CD14-positive monocyte (primary cell): ENCODE measurements at regions not wholly inside any gene's neighbourhood (a gene's known extent, or its start where the extent isn't known, plus 50 kb on each side); places are given as distances from the start of the nearest gene placed in this dataset.

ENCODE experiments used
- DNase-seq, 3 donors: peaks; one replicate each; pipeline ENCODE4 v3.0.0-alpha.2; 2011 to 2022
- H2AFZ ChIP-seq: 2 replicates; pipeline ENCODE4 v1.6.0; 2012; ENCODE audit warnings: mild to moderate bottlenecking, low read depth, low read length, inconsistent platforms; ENCODE audit not compliant: insufficient read depth, poor library complexity, severe bottlenecking
- H3K27ac ChIP-seq, 2 donors: 1 replicate in 1 of 2; 2 replicates in 1 of 2; pipeline ENCODE4 v1.5.1; 2012 to 2013; ENCODE audit warnings: low read length in 2 of 2, control low read depth in 1 of 2, inconsistent platforms in 1 of 2, low read depth in 1 of 2, mild to moderate bottlenecking in 1 of 2
- H3K27me3 ChIP-seq, 2 donors: one replicate each; pipeline versions ENCODE4 v1.6.0 to v1.6.1; 2011 to 2013; ENCODE audit warnings: low read length in 2 of 2; ENCODE audit not compliant: control insufficient read depth in 2 of 2, insufficient read depth in 2 of 2
- H3K36me3 ChIP-seq, 2 donors: replicated peaks in 1 of 2; 1 replicate in 1 of 2; 2 replicates in 1 of 2; pipeline versions ENCODE4 v1.5.1 to v1.6.1; 2012 to 2013; ENCODE audit warnings: low read length in 2 of 2, control low read depth in 1 of 2, inconsistent platforms in 1 of 2, mild to moderate bottlenecking in 1 of 2; ENCODE audit not compliant: insufficient read depth in 2 of 2, control insufficient read depth in 1 of 2
- H3K4me1 ChIP-seq, 2 donors: 1 replicate in 1 of 2; 2 replicates in 1 of 2; pipeline versions ENCODE4 v1.5.1 to v1.6.1; 2012 to 2013; ENCODE audit warnings: low read length in 2 of 2, control low read depth in 1 of 2, inconsistent platforms in 1 of 2, mild to moderate bottlenecking in 1 of 2, moderate library complexity in 1 of 2; ENCODE audit not compliant: insufficient read depth in 2 of 2, control insufficient read depth in 1 of 2
- H3K4me2 ChIP-seq: replicated peaks from 2 replicates; pipeline ENCODE3; 2012; ENCODE audit warnings: low read length, moderate library complexity, mild to moderate bottlenecking; ENCODE audit not compliant: poor library complexity, severe bottlenecking; ENCODE audit errors: extremely low read depth
- H3K4me3 ChIP-seq, 3 experiments: fragments of 200-600 bp in 1 of 3; sonication (generic) in 1 of 3; replicated peaks in 1 of 3; 1 replicate in 2 of 3; 2 replicates in 1 of 3; pipeline ENCODE4 v1.5.1; 2011 to 2013; ENCODE audit warnings: low read length in 3 of 3, mild to moderate bottlenecking in 3 of 3, control low read depth in 2 of 3, low read depth in 2 of 3, inconsistent platforms in 1 of 3, moderate library complexity in 1 of 3
- H3K79me2 ChIP-seq: 2 replicates; pipeline ENCODE4 v1.6.0; 2012; ENCODE audit warnings: mild to moderate bottlenecking, control low read depth, inconsistent platforms, low read length, moderate library complexity; ENCODE audit not compliant: insufficient read depth
- H3K9ac ChIP-seq: 2 replicates; pipeline ENCODE4 v1.6.0; 2017; ENCODE audit warnings: low read length, mild to moderate bottlenecking; ENCODE audit not compliant: insufficient read depth, poor library complexity, severe bottlenecking
- H3K9me3 ChIP-seq, 2 donors: replicated peaks in 1 of 2; 1 replicate in 1 of 2; 2 replicates in 1 of 2; pipeline versions ENCODE4 v1.5.1 to v1.6.1; 2012 to 2013; ENCODE audit warnings: low read length in 2 of 2, control low read depth in 1 of 2; ENCODE audit not compliant: control insufficient read depth in 1 of 2, insufficient read depth in 1 of 2
- H4K20me1 ChIP-seq: 2 replicates; pipeline ENCODE4 v1.6.0; 2012; ENCODE audit warnings: mild to moderate bottlenecking, low read length, control low read depth, moderate library complexity; ENCODE audit not compliant: insufficient read depth
- H3K27ac Mint-ChIP-seq, 7 donors: one replicate each; pipeline ENCODE4 v1.8.0; 2020; ENCODE audit warnings: mild to moderate bottlenecking in 7 of 7, mixed read lengths in 7 of 7, moderate library complexity in 6 of 7, inconsistent platforms in 2 of 7
- H3K27me3 Mint-ChIP-seq, 3 donors: one replicate each; pipeline ENCODE4 v1.8.0; 2021 to 2022; ENCODE audit warnings: low read depth in 3 of 3, mild to moderate bottlenecking in 3 of 3, mixed read lengths in 3 of 3, moderate library complexity in 3 of 3, inconsistent platforms in 1 of 3
- H3K36me3 Mint-ChIP-seq, 2 donors: one replicate each; pipeline ENCODE4 v1.8.0; 2020; ENCODE audit warnings: mixed read lengths in 2 of 2, inconsistent platforms in 1 of 2, mild to moderate bottlenecking in 1 of 2
- H3K4me1 Mint-ChIP-seq: one replicate; pipeline ENCODE4 v1.8.0; 2020; ENCODE audit warnings: mild to moderate bottlenecking, mixed read lengths
- H3K4me3 Mint-ChIP-seq, 2 donors: one replicate each; pipeline ENCODE4 v1.8.0; 2020; ENCODE audit warnings: mild to moderate bottlenecking in 2 of 2, mixed read lengths in 2 of 2, moderate library complexity in 1 of 2
- H3K9me3 Mint-ChIP-seq, 7 donors: one replicate each; pipeline ENCODE4 v1.8.0; 2020 to 2022; ENCODE audit warnings: mixed read lengths in 7 of 7, mild to moderate bottlenecking in 6 of 7, moderate library complexity in 6 of 7, inconsistent platforms in 2 of 7
- CTCF ChIP-seq: fragments of 200-600 bp; IDR thresholded peaks from one replicate; pipeline ENCODE4 v1.8.0; 2022; ENCODE audit warnings: antibody characterized with exemption, mild to moderate bottlenecking
- WGBS: methylation state at CpG from one replicate; pipeline ENCODE4 v1.1.5; 2013; ENCODE audit warnings: missing lambda C conversion rate; ENCODE audit not compliant: insufficient coverage; 5-methylcytosine and 5-hydroxymethylcytosine counted together
- intact Hi-C, 2 donors: fragments of 100-400 bp; cut with micrococcal nuclease; formaldehyde crosslinking; loops; one replicate each; pipeline versions ENCODE4 v1.15.0 to v1.15.1; 2023

GRCh38 chr9:520302-520701 is 305.6 kb downstream of the DOCK8 start:
- Histone ChIP-seq H3K36me3 (no peaks in the 10 kb centered on the region), H2AFZ (no peak overlapping the region), H3K9ac (no peak overlapping the region), H3K79me2 (no peaks in the 10 kb centered on the region), H4K20me1 (no peaks in the 10 kb centered on the region), H3K4me2 (no peak overlapping the region), H3K4me1 (no peaks in the 10 kb centered on the region), H3K4me3 (no peak overlapping the region), H3K9me3 (no peaks in the 10 kb centered on the region), H3K27ac (no peak overlapping the region), H3K27me3 (no peaks in the 10 kb centered on the region)
- DNase-seq, result no peak
- peaks cover 0 to 7% (median 1%) of the 10 kb centered on the region in 3 donors for H3K27me3 Mint-ChIP-seq
- H3K4me3 Mint-ChIP-seq, result no peak overlapping the region
- H3K36me3 Mint-ChIP-seq, result no peaks in the 10 kb centered on the region
- intact Hi-C loops, result no loop called here
- H3K4me1 Mint-ChIP-seq, result no peaks in the 10 kb centered on the region
- no peak for TF ChIP-seq CTCF
- H3K9me3 Mint-ChIP-seq, result peaks cover 0 to 2% (median 0%) of the 10 kb centered on the region in 7 donors
- 80% methylated on average over 1 of the region's 3 CpGs for WGBS
- no peak overlapping the region for H3K27ac Mint-ChIP-seq

GRCh38 chr9:522190-522589 is 307.5 kb downstream of the DOCK8 start:
- H4K20me1 ChIP-seq, result no peaks in the 10 kb centered on the region
- Mint-ChIP-seq H3K4me1 (no peaks in the 10 kb centered on the region), H3K36me3 (no peaks in the 10 kb centered on the region), H3K9me3 (peaks cover 0 to 2% (median 0%) of the 10 kb centered on the region in 7 donors), H3K27me3 (peaks cover 0 to 6% (median 3%) of the 10 kb centered on the region in 3 donors), H3K4me3 (no peak overlapping the region), H3K27ac (no peak overlapping the region)
- DNase-seq, result no peak
- no peak overlapping the region for H3K9ac ChIP-seq
- no peak for TF ChIP-seq CTCF
- H3K4me3 ChIP-seq, result no peak overlapping the region
- no peaks in the 10 kb centered on the region for H3K36me3 ChIP-seq
- H3K27me3 ChIP-seq, result no peaks in the 10 kb centered on the region
- H3K4me2 ChIP-seq, result no peak overlapping the region
- H3K4me1 ChIP-seq, result no peaks in the 10 kb centered on the region
- H2AFZ ChIP-seq, result no peak overlapping the region
- no peaks in the 10 kb centered on the region for H3K79me2 ChIP-seq
- no peaks in the 10 kb centered on the region for H3K9me3 ChIP-seq
- 100% methylated on average over 3 of the region's 5 CpGs for WGBS
- H3K27ac ChIP-seq, result no peak overlapping the region
- intact Hi-C loops, result no loop called here
